ENCODE measurements at regions not wholly inside any gene's neighbourhood (a gene's known extent, or its start where the extent isn't known, plus 50 kb on each side); places are given as distances from the start of the nearest gene placed in this dataset.

- Histone ChIP-seq H3K79me2 (ENCODE audit: control insufficient read depth, insufficient read depth, low read length) (no peaks in the 10 kb centered on the region), H3K4me1 (ENCODE audit: control insufficient read depth, extremely low read depth, insufficient read depth, low read length) (no peaks in the 10 kb centered on the region), H3K9me3 (replicated peaks; ENCODE audit: control insufficient read depth, insufficient read depth, low read length) (peaks cover 3% of the 10 kb centered on the region), H3K4me2 (ENCODE audit: insufficient read depth, low read length) (no peak overlapping the region), H4K20me1 (replicated peaks; ENCODE audit: control insufficient read depth, extremely low read depth, insufficient read depth, low read length) (no peaks in the 10 kb centered on the region), H3K9ac (replicated peaks; ENCODE audit: extremely low read depth, insufficient read depth, low read length) (no peak overlapping the region), H3K4me3 (replicated peaks in 1 of 3; ENCODE audit: insufficient read depth in 1 of 3, low read depth in 1 of 3, low read length in 3 of 3) (no peak overlapping the region), H3K27me3 (ENCODE audit: control insufficient read depth in 2 of 2, insufficient read depth in 2 of 2, low read length in 2 of 2) (no peaks in the 10 kb centered on the region), H2AFZ (ENCODE audit: low read depth, low read length) (no peak overlapping the region), H3K9me1 (replicated peaks; ENCODE audit: control insufficient read depth, extremely low read depth, insufficient read depth, low read length) (no peaks in the 10 kb centered on the region), H3K27ac (ENCODE audit: insufficient read depth, low read depth, low read length) (no peak overlapping the region), H3K36me3 (ENCODE audit: control insufficient read depth in 2 of 2, extremely low read depth in 1 of 2, insufficient read depth in 2 of 2, low read length in 2 of 2) (no peaks in the 10 kb centered on the region)
- ChIA-PET POLR2A (no interaction called here), CTCF (no interaction called here)
- no peak for TF ChIP-seq MYC (IDR thresholded peaks at IDR 0.05; ENCODE audit: low read depth, low read length)
- TF ChIP-seq MAX (IDR thresholded peaks at IDR 0.05; ENCODE audit: insufficient read depth, insufficient read length), result no peak
- intact Hi-C loops (cut with micrococcal nuclease), result no loop called here
- BruUV-seq (replicated peaks), result no TSS peak
- DNase-seq (ENCODE audit: low read depth, low spot score), result no peak
- dilution Hi-C loops (cut with MboI; ENCODE audit: extremely low pct_ligation_motif_present, low sequenced_read_pairs), result no loop called here
- no peak for FAIRE-seq
Measured at GRCh38 chr6:24016286-24016685, 109.7 kb upstream of the NRSN1 start.

GRCh38 chr6:24016857-24017256 lies 109.2 kb upstream of the NRSN1 start:
- Histone ChIP-seq H3K27me3 (ENCODE audit: control insufficient read depth in 2 of 2, insufficient read depth in 2 of 2, low read length in 2 of 2) (no peaks in the 10 kb centered on the region), H3K9me1 (replicated peaks; ENCODE audit: control insufficient read depth, extremely low read depth, insufficient read depth, low read length) (no peaks in the 10 kb centered on the region), H3K4me3 (replicated peaks in 1 of 3; ENCODE audit: insufficient read depth in 1 of 3, low read depth in 1 of 3, low read length in 3 of 3) (no peak overlapping the region), H3K9ac (replicated peaks; ENCODE audit: extremely low read depth, insufficient read depth, low read length) (no peak overlapping the region), H3K4me2 (ENCODE audit: insufficient read depth, low read length) (no peak overlapping the region), H3K9me3 (replicated peaks; ENCODE audit: control insufficient read depth, insufficient read depth, low read length) (peaks cover 3% of the 10 kb centered on the region), H3K79me2 (ENCODE audit: control insufficient read depth, insufficient read depth, low read length) (no peaks in the 10 kb centered on the region), H4K20me1 (replicated peaks; ENCODE audit: control insufficient read depth, extremely low read depth, insufficient read depth, low read length) (no peaks in the 10 kb centered on the region), H3K27ac (ENCODE audit: insufficient read depth, low read depth, low read length) (no peak overlapping the region), H2AFZ (ENCODE audit: low read depth, low read length) (no peak overlapping the region), H3K36me3 (ENCODE audit: control insufficient read depth in 2 of 2, extremely low read depth in 1 of 2, insufficient read depth in 2 of 2, low read length in 2 of 2) (no peaks in the 10 kb centered on the region), H3K4me1 (ENCODE audit: control insufficient read depth, extremely low read depth, insufficient read depth, low read length) (no peaks in the 10 kb centered on the region)
- DNase-seq (ENCODE audit: low read depth, low spot score), result no peak
- no TSS peak for BruUV-seq (replicated peaks)
- no peak for TF ChIP-seq POLR2AphosphoS5 (IDR thresholded peaks at IDR 0.05; ENCODE audit: insufficient read depth, low read depth, low read length)
- TF ChIP-seq CTCF (IDR thresholded peaks at IDR 0.05; ENCODE audit: extremely low read depth in 1 of 2, insufficient read depth in 1 of 2, low read depth in 1 of 2, low read length in 2 of 2), result no peak
- TF ChIP-seq EZH2 (IDR thresholded peaks at IDR 0.05; ENCODE audit: borderline replicate concordance, low read depth, low read length, severe bottlenecking), result no peak
- TF ChIP-seq POLR2A (IDR thresholded peaks at IDR 0.05; ENCODE audit: low read depth, low read length), result no peak
- no peak for TF ChIP-seq FOS (IDR thresholded peaks at IDR 0.05; ENCODE audit: borderline replicate concordance, insufficient read depth, low read length)
- TF ChIP-seq GATA2 (IDR thresholded peaks at IDR 0.05; ENCODE audit: insufficient read depth, insufficient read length, low read depth, low read length), result no peak
- no peak for TF ChIP-seq JUN (IDR thresholded peaks at IDR 0.05; ENCODE audit: borderline replicate concordance, insufficient read depth, insufficient read length, low read depth)
- TF ChIP-seq MYC (IDR thresholded peaks at IDR 0.05; ENCODE audit: low read depth, low read length), result no peak
- TF ChIP-seq MAX (IDR thresholded peaks at IDR 0.05; ENCODE audit: insufficient read depth, insufficient read length), result no peak
- POLR2A ChIA-PET, result no interaction called here
- CTCF ChIA-PET, result no interaction called here
- FAIRE-seq, result no peak
- dilution Hi-C loops (cut with MboI; ENCODE audit: extremely low pct_ligation_motif_present, low sequenced_read_pairs) (no loop called here), intact Hi-C loops (cut with micrococcal nuclease) (no loop called here)
